K562 (cell line): ENCODE measurements at regions not wholly inside any gene's neighbourhood (a gene's known extent, or its start where the extent isn't known, plus 50 kb on each side); places are given as distances from the start of the nearest gene placed in this dataset.

Source experiments
- ATAC-seq: fragments of 200-7000 bp; cut with Tn5 transposase; 3 replicates; pipeline ENCODE4 v1.9.1; 2020; ENCODE audit warnings: moderate library complexity
- BruUV-seq: library from RNA; stranded (reverse); fragments of 400-500 nt; replicated peaks from 2 replicates; lab custom pipeline; 2021; lab: Mats Ljungman, UMichigan
- CTCF ChIA-PET: fragments of 300-600 bp; formaldehyde crosslinking; extraction: SDS; loops from one replicate; lab custom pipeline; 2021; ENCODE audit warnings: low intra/inter-chr PET ratio; lab: Yijun Ruan, JAX
- POLR2A ChIA-PET: fragments of 300-600, 350-650 bp; sonication (Branson Sonifier 250); formaldehyde crosslinking; extraction: SDS; loops from one replicate; lab custom pipeline; 2021; ENCODE audit warnings: antibody characterized with exemption, inconsistent platforms; lab: Yijun Ruan, JAX
- DNase-seq, 4 experiments: peaks; one replicate each; pipeline versions ENCODE4 v3.0.0 to v3.0.0-alpha.2; 2011 to 2018; ENCODE audit warnings: low spot score in 3 of 4, mixed read lengths in 3 of 4; ENCODE audit errors: extremely low read depth in 1 of 4
- FAIRE-seq: peaks from 2 replicates; lab custom pipeline; 2011; peaks lifted over from hg19 to GRCh38; lab: Jason Lieb, UNC
- H2AFZ ChIP-seq: 2 replicates; pipeline ENCODE4 v1.6.0; 2011; ENCODE audit warnings: low read depth, low read length, control low read depth, inconsistent platforms
- H3K27ac ChIP-seq: fragments of 200-600 bp; 3 replicates; pipeline ENCODE4 v1.8.0; 2011; ENCODE audit warnings: low read depth, mild to moderate bottlenecking, control low read depth, inconsistent platforms, low read length, moderate library complexity, mixed read lengths; ENCODE audit errors: extremely low read depth
- H3K27me3 ChIP-seq, 2 experiments: fragments of 300-600 bp in 1 of 2; 2 replicates in 1 of 2; 3 replicates in 1 of 2; pipeline versions ENCODE4 v1.6.0 to v1.8.0; 2011; ENCODE audit warnings: inconsistent platforms in 2 of 2, low read length in 2 of 2, mild to moderate bottlenecking in 1 of 2, mixed read lengths in 1 of 2, moderate library complexity in 1 of 2; ENCODE audit not compliant: control insufficient read depth in 2 of 2, insufficient read depth in 2 of 2
- H3K36me3 ChIP-seq: fragments of 300-600 bp; 3 replicates; pipeline ENCODE4 v1.8.0; 2011; ENCODE audit warnings: mild to moderate bottlenecking, low read length, inconsistent platforms; ENCODE audit not compliant: control insufficient read depth, insufficient read depth
- H3K4me1 ChIP-seq, 2 experiments: fragments of 200-600 bp in 1 of 2; replicated peaks in 1 of 2; 2 replicates in 1 of 2; 3 replicates in 1 of 2; pipeline versions ENCODE4 v1.5.1 to v1.8.0; 2011; ENCODE audit warnings: inconsistent platforms in 2 of 2, low read length in 2 of 2, mild to moderate bottlenecking in 1 of 2, mixed read lengths in 1 of 2, moderate library complexity in 1 of 2; ENCODE audit not compliant: control insufficient read depth in 2 of 2, insufficient read depth in 2 of 2
- H3K4me2 ChIP-seq: 2 replicates; pipeline ENCODE4 v1.6.1; 2011; ENCODE audit warnings: low read length, control low read depth, inconsistent platforms, mixed read lengths; ENCODE audit not compliant: insufficient read depth
- H3K4me3 ChIP-seq: fragments of 200-600 bp; sonication (generic), shearing (Covaris generic); 2 replicates; pipeline ENCODE4 v1.5.1; 2016; ENCODE audit warnings: control low read depth, inconsistent platforms
- H3K79me2 ChIP-seq: fragments of 200-600 bp; 3 replicates; pipeline ENCODE4 v1.8.0; 2011; ENCODE audit warnings: low read length, inconsistent platforms; ENCODE audit not compliant: control insufficient read depth, insufficient read depth
- H3K9ac ChIP-seq, 2 experiments: 2 replicates each; pipeline versions ENCODE4 v1.6.0 to v1.6.1; 2011; ENCODE audit warnings: low read depth in 2 of 2, low read length in 2 of 2, control low read depth in 1 of 2, inconsistent platforms in 1 of 2, mild to moderate bottlenecking in 1 of 2, mixed read lengths in 1 of 2; ENCODE audit not compliant: insufficient read depth in 1 of 2
- H3K9me1 ChIP-seq: one replicate; pipeline ENCODE4 v1.6.0; 2011; ENCODE audit warnings: inconsistent platforms, mild to moderate bottlenecking, low read length, moderate library complexity; ENCODE audit not compliant: control insufficient read depth, insufficient read depth
- H3K9me3 ChIP-seq: replicated peaks from 2 replicates; pipeline ENCODE4 v1.5.1; 2011; ENCODE audit warnings: low read depth, low read length, inconsistent platforms; ENCODE audit not compliant: control insufficient read depth, insufficient read depth
- H4K20me1 ChIP-seq: replicated peaks from 2 replicates; pipeline ENCODE4 v1.6.1; 2011; ENCODE audit warnings: low read length, inconsistent platforms, mixed read lengths; ENCODE audit not compliant: control insufficient read depth, insufficient read depth
- ATF7 ChIP-seq: fragments of 450-650 bp; IDR thresholded peaks from 2 replicates; pipeline ENCODE4 v1.7.1; 2014; ENCODE audit warnings: mild to moderate bottlenecking, moderate library complexity
- BCL6 ChIP-seq: fragments of 250-450 bp; sonication (Bioruptor Pico); IDR thresholded peaks from 2 replicates; pipeline ENCODE4 v1.4.0; 2020
- ETV6 ChIP-seq, 3 experiments: fragments of 150-350 bp in 1 of 3; sonication (generic) in 1 of 3; formaldehyde crosslinking in 1 of 3; IDR thresholded peaks; 2 replicates each; pipeline versions ENCODE4 v1.6.1 to v1.8.0; 2014 to 2022; ENCODE audit warnings: borderline replicate concordance in 2 of 3, low read depth in 2 of 3, antibody characterized with exemption in 1 of 3, low read length in 1 of 3, mild to moderate bottlenecking in 1 of 3, missing genetic modification reagents in 1 of 3
- KLF10 ChIP-seq: fragments of 250-450 bp; sonication (Bioruptor Pico); IDR thresholded peaks from 2 replicates; pipeline ENCODE4 v1.6.1; 2021; ENCODE audit warnings: matching md5 sums
- PHB ChIP-seq: fragments of 250-450 bp; sonication (Bioruptor Pico); IDR thresholded peaks from 2 replicates; pipeline ENCODE4 v1.5.0; 2021
- RBM15 ChIP-seq: fragments of 200-400 bp; formaldehyde crosslinking; IDR thresholded peaks from 2 replicates; pipeline ENCODE4 v1.6.1; 2018; ENCODE audit warnings: mild to moderate bottlenecking, low read length, moderate library complexity; ENCODE audit not compliant: insufficient read depth
- SP1 ChIP-seq: sonication (generic); formaldehyde crosslinking; IDR thresholded peaks from 2 replicates; pipeline ENCODE4 v1.8.1; 2022; ENCODE audit warnings: mild to moderate bottlenecking, missing genetic modification reagents
- ZC3H8 ChIP-seq: fragments of 450-650 bp; IDR thresholded peaks from 2 replicates; pipeline ENCODE4 v1.6.1; 2017
- ZFX ChIP-seq: sonication (generic); formaldehyde crosslinking; IDR thresholded peaks from 2 replicates; pipeline ENCODE4 v1.8.0; 2022; ENCODE audit warnings: mild to moderate bottlenecking, missing genetic modification reagents, moderate library complexity
- WGBS: fragments of 100-300 bp; shearing (Covaris generic); methylation state at CpG from one replicate; pipeline ENCODE4 v1.1.6; 2016; ENCODE audit warnings: low coverage, mixed read lengths; ENCODE audit not compliant: insufficient coverage; ENCODE audit errors: missing lambda C conversion rate; 5-methylcytosine and 5-hydroxymethylcytosine counted together
- in situ Hi-C: fragments of 300-500 bp; cut with MboI; formaldehyde crosslinking; loops from 4 replicates; pipeline ENCODE4 v1.15.0; 2018; ENCODE audit warnings: inconsistent platforms, mixed read lengths
- intact Hi-C: fragments of 100-400 bp; cut with micrococcal nuclease; formaldehyde crosslinking; loops from 2 replicates; pipeline ENCODE4 v1.14.2; 2022
- TF ChIP-seq, protein P1 (sequence below): fragments of 450-650 bp; formaldehyde crosslinking; IDR thresholded peaks from 2 replicates; pipeline ENCODE4 v1.4.0; 2022; ENCODE audit warnings: missing genetic modification characterization
- TF ChIP-seq, protein P2 (sequence below): sonication (generic); formaldehyde crosslinking; IDR thresholded peaks from 2 replicates; pipeline ENCODE4 v1.9.0; 2022; ENCODE audit warnings: mild to moderate bottlenecking, missing genetic modification reagents

GRCh38 chr2:181196401-181196800, 216.0 kb downstream of the UBE2E3 start:
- H2AFZ ChIP-seq: no peak overlapping the region
- CTCF ChIA-PET: no interaction called here
- TF ChIP-seq BCL6 (CRISPR knock-in tag) (no peak), KLF10 (CRISPR knock-in tag) (no peak), ZFX (CRISPR knock-in tag) (no peak), ATF7 (no peak), SP1 (CRISPR knock-in tag) (no peak), PHB (no peak), ETV6 (IDR thresholded peaks at IDR 0.05; ENCODE audit: borderline replicate concordance in 1 of 2, low read depth in 2 of 2, low read length in 1 of 2) (no peak), ETV6 (CRISPR knock-in tag; IDR thresholded peaks at IDR 0.05; ENCODE audit: borderline replicate concordance) (no peak), RBM15 (no peak), ZC3H8 (no peak)
- TF ChIP-seq, protein P1, sequence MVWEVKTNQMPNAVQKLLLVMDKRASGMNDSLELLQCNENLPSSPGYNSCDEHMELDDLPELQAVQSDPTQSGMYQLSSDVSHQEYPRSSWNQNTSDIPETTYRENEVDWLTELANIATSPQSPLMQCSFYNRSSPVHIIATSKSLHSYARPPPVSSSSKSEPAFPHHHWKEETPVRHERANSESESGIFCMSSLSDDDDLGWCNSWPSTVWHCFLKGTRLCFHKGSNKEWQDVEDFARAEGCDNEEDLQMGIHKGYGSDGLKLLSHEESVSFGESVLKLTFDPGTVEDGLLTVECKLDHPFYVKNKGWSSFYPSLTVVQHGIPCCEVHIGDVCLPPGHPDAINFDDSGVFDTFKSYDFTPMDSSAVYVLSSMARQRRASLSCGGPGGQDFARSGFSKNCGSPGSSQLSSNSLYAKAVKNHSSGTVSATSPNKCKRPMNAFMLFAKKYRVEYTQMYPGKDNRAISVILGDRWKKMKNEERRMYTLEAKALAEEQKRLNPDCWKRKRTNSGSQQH (CRISPR knock-in tag): no peak
- TF ChIP-seq, protein P2, sequence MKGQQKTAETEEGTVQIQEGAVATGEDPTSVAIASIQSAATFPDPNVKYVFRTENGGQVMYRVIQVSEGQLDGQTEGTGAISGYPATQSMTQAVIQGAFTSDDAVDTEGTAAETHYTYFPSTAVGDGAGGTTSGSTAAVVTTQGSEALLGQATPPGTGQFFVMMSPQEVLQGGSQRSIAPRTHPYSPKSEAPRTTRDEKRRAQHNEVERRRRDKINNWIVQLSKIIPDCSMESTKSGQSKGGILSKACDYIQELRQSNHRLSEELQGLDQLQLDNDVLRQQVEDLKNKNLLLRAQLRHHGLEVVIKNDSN (CRISPR knock-in tag): no peak
- TF ChIP-seq, all 486 proteins: peak for 0
- FAIRE-seq (no peak), DNase-seq (no peak), ATAC-seq (no peak)
- Histone ChIP-seq H4K20me1 (no peaks in the 10 kb centered on the region), H3K9me3 (no peaks in the 10 kb centered on the region; the same call in 1 of the 2 replicates), H3K9me1 (no peaks in the 10 kb centered on the region), H3K79me2 (no peaks in the 10 kb centered on the region), H3K36me3 (no peaks in the 10 kb centered on the region), H3K27me3 (no peaks in the 10 kb centered on the region), H3K4me2 (no peak overlapping the region), H3K27ac (no peak overlapping the region), H3K4me3 (no peak overlapping the region), H3K9ac (no peak overlapping the region), H3K4me1 (no peaks in the 10 kb centered on the region)
- POLR2A ChIA-PET: no interaction called here
- in situ Hi-C loops (no loop called here), intact Hi-C loops (no loop called here)
- 0% methylated on average over 4 of the region's 4 CpGs for WGBS
- no TSS peak for BruUV-seq
